GM23338 (cell line): ENCODE measurements at regions not wholly inside any gene's neighbourhood (a gene's known extent, or its start where the extent isn't known, plus 50 kb on each side); places are given as distances from the start of the nearest gene placed in this dataset.

Source experiments
- CREB1 ChIP-seq: fragments of 250-450 bp; sonication (Bioruptor Pico); IDR thresholded peaks from 2 replicates; pipeline ENCODE4 v1.5.0; 2020; ENCODE audit warnings: low read depth, mild to moderate bottlenecking, moderate library complexity
- EZH2 ChIP-seq: fragments of 200-600 bp; sonication (generic); IDR thresholded peaks from one replicate; pipeline ENCODE4 v1.8.0; 2017; ENCODE audit warnings: antibody characterized with exemption, mild to moderate bottlenecking, low read depth; ENCODE audit not compliant: unreplicated experiment
- EZH2phosphoT487 ChIP-seq: fragments of 200-600 bp; sonication (generic); IDR thresholded peaks from one replicate; pipeline ENCODE4 v1.8.1; 2018; ENCODE audit warnings: antibody characterized with exemption; ENCODE audit not compliant: unreplicated experiment
- JUNB ChIP-seq: IDR thresholded peaks from one replicate; pipeline ENCODE4 v1.6.1; 2016; ENCODE audit warnings: antibody characterized with exemption; ENCODE audit not compliant: unreplicated experiment
- POLR2AphosphoS5 ChIP-seq: IDR thresholded peaks from 2 replicates; pipeline ENCODE4 v1.6.1; 2016; ENCODE audit warnings: antibody characterized with exemption, low read depth
- TF ChIP-seq, protein P1 (sequence below), 2 experiments: fragments of 200-600 bp in 1 of 2; sonication (generic) in 1 of 2; conservative IDR thresholded peaks; 2 replicates each; pipeline versions ENCODE4 v1.5.1 to v1.6.1; 2016 to 2017; ENCODE audit warnings: antibody characterized with exemption in 2 of 2, low read depth in 2 of 2, mild to moderate bottlenecking in 2 of 2, moderate library complexity in 1 of 2
- TF ChIP-seq, protein P2 (sequence below): IDR thresholded peaks from one replicate; pipeline ENCODE4 v1.6.1; 2018; ENCODE audit warnings: antibody characterized with exemption; ENCODE audit not compliant: unreplicated experiment

DNA sequence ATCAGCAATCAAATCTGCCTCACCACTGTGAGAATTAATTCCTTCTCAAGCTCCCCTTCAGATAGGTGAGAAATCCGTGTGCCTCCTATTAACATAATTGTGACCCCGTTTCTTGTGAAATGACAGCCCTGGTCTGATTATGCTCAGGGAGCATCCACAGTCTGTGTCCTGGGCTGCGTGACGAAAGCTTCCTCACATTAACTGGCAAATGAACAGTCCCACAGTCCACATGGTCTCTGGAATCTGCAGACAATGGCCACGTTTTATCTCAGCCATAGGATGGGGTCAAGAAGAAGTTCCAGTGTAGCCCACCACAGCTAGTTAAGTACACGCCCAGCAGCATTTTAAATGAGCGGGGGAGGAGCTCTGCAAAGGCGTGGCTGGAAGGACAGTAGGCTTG lies 229.2 kb downstream of the RPS24 start:
- TF ChIP-seq, protein P1, sequence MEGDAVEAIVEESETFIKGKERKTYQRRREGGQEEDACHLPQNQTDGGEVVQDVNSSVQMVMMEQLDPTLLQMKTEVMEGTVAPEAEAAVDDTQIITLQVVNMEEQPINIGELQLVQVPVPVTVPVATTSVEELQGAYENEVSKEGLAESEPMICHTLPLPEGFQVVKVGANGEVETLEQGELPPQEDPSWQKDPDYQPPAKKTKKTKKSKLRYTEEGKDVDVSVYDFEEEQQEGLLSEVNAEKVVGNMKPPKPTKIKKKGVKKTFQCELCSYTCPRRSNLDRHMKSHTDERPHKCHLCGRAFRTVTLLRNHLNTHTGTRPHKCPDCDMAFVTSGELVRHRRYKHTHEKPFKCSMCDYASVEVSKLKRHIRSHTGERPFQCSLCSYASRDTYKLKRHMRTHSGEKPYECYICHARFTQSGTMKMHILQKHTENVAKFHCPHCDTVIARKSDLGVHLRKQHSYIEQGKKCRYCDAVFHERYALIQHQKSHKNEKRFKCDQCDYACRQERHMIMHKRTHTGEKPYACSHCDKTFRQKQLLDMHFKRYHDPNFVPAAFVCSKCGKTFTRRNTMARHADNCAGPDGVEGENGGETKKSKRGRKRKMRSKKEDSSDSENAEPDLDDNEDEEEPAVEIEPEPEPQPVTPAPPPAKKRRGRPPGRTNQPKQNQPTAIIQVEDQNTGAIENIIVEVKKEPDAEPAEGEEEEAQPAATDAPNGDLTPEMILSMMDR (conservative IDR thresholded peaks at IDR 0.05; ENCODE audit: low read depth in 2 of 2) = no peak
- TF ChIP-seq CREB1 = no peak
- TF ChIP-seq JUNB = no peak
- TF ChIP-seq POLR2AphosphoS5 = no peak
- no peak for TF ChIP-seq EZH2
- TF ChIP-seq, protein P2, sequence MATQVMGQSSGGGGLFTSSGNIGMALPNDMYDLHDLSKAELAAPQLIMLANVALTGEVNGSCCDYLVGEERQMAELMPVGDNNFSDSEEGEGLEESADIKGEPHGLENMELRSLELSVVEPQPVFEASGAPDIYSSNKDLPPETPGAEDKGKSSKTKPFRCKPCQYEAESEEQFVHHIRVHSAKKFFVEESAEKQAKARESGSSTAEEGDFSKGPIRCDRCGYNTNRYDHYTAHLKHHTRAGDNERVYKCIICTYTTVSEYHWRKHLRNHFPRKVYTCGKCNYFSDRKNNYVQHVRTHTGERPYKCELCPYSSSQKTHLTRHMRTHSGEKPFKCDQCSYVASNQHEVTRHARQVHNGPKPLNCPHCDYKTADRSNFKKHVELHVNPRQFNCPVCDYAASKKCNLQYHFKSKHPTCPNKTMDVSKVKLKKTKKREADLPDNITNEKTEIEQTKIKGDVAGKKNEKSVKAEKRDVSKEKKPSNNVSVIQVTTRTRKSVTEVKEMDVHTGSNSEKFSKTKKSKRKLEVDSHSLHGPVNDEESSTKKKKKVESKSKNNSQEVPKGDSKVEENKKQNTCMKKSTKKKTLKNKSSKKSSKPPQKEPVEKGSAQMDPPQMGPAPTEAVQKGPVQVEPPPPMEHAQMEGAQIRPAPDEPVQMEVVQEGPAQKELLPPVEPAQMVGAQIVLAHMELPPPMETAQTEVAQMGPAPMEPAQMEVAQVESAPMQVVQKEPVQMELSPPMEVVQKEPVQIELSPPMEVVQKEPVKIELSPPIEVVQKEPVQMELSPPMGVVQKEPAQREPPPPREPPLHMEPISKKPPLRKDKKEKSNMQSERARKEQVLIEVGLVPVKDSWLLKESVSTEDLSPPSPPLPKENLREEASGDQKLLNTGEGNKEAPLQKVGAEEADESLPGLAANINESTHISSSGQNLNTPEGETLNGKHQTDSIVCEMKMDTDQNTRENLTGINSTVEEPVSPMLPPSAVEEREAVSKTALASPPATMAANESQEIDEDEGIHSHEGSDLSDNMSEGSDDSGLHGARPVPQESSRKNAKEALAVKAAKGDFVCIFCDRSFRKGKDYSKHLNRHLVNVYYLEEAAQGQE = no peak
- no peak for TF ChIP-seq EZH2phosphoT487
